ENCODE measurements at regions not wholly inside any gene's neighbourhood (a gene's known extent, or its start where the extent isn't known, plus 50 kb on each side); places are given as distances from the start of the nearest gene placed in this dataset.
A peak's percentile ranks its signal among the peaks of the same experiment; 100 is the strongest.

GRCh38 chr1:171424494-171424893 lies 60.8 kb upstream of the PRRC2C start:
- no peak overlapping the region for H2AK5ac ChIP-seq (ENCODE audit: low read depth, low read length)

GRCh38 chr1:171426645-171427044 lies 58.7 kb upstream of the PRRC2C start:
- peaks cover 0 to 2% of the 10 kb centered on the region in 2 donors for H3K4me1 ChIP-seq (ENCODE audit: control insufficient read depth in 2 of 2, insufficient read depth in 1 of 2, low read depth in 1 of 2, low read length in 2 of 2)
- no peak overlapping the region for H2AFZ ChIP-seq (ENCODE audit: low read length)
- no peak overlapping the region for H3K4me3 ChIP-seq (ENCODE audit: low read length in 2 of 2)
- no peak overlapping the region for H4K8ac ChIP-seq (ENCODE audit: low read depth, low read length)
- no peak overlapping the region for H3K4me2 ChIP-seq (ENCODE audit: insufficient read depth, low read length, poor library complexity, severe bottlenecking)
- no peaks in the 10 kb centered on the region for H3K36me3 ChIP-seq (replicated peaks in 1 of 2; ENCODE audit: control insufficient read depth in 2 of 2, insufficient read depth in 2 of 2, low read length in 2 of 2)
- H3K14ac ChIP-seq (ENCODE audit: low read length): peak overlapping the region; percentile 26
- H3K23ac ChIP-seq (ENCODE audit: low read depth, low read length, poor library complexity): no peak overlapping the region
- no peak for DNase-seq (ENCODE audit: low spot score)
- H3K79me1 ChIP-seq (ENCODE audit: low read depth, low read length): no peaks in the 10 kb centered on the region
- no peak overlapping the region for H3K9ac ChIP-seq (ENCODE audit: low read depth, low read length, poor library complexity)
- H2BK12ac ChIP-seq (ENCODE audit: low read length): no peak overlapping the region
- peaks cover 0 to 6% of the 10 kb centered on the region in 2 donors for H3K9me3 ChIP-seq (replicated peaks in 1 of 2; ENCODE audit: control insufficient read depth in 2 of 2, insufficient read depth in 1 of 2, low read depth in 1 of 2, low read length in 2 of 2)
- no peak overlapping the region for H4K91ac ChIP-seq (ENCODE audit: low read depth, low read length, poor library complexity)
- H2BK15ac ChIP-seq (ENCODE audit: low read length): no peak overlapping the region
- WGBS, 2 donors (ENCODE audit: extremely low coverage in 2 of 2, insufficient read length in 2 of 2, insufficient replicate concordance in 1 of 2): no CpG with 5 or more reads among the region's 4 CpGs
- H2BK120ac ChIP-seq (ENCODE audit: low read depth, low read length): no peak overlapping the region
- H2AK5ac ChIP-seq (ENCODE audit: low read depth, low read length): no peak overlapping the region
- H3K4ac ChIP-seq (ENCODE audit: low read length): no peak overlapping the region
- H3K27ac ChIP-seq (replicated peaks; ENCODE audit: low read length): no peak overlapping the region
- no peaks in the 10 kb centered on the region for H3K27me3 ChIP-seq (ENCODE audit: control insufficient read depth in 3 of 3, insufficient read depth in 3 of 3, low read depth in 1 of 3, low read length in 3 of 3)
- no peak overlapping the region for H2BK5ac ChIP-seq (ENCODE audit: low read length)
- no peak overlapping the region for H3K18ac ChIP-seq (ENCODE audit: low read length)

More at GRCh38 chr1:171424494-171424893, 60.8 kb upstream of the PRRC2C start:
- whole genome bisulfite sequencing, 2 donors (ENCODE audit: extremely low coverage in 2 of 2, insufficient read length in 2 of 2, insufficient replicate concordance in 1 of 2): no CpG with 5 or more reads among the region's 4 CpGs
- H3K9ac ChIP-seq (ENCODE audit: low read depth, low read length, poor library complexity): no peak overlapping the region
- DNase-seq (ENCODE audit: low spot score): no peak
- no peak overlapping the region for H2BK120ac ChIP-seq (ENCODE audit: low read depth, low read length)
- H3K14ac ChIP-seq (ENCODE audit: low read length): no peak overlapping the region
- no peak overlapping the region for H3K27ac ChIP-seq (replicated peaks; ENCODE audit: low read length)
- no peak overlapping the region for H2BK15ac ChIP-seq (ENCODE audit: low read length)
- no peak overlapping the region for H4K8ac ChIP-seq (ENCODE audit: low read depth, low read length)
- no peak overlapping the region for H2BK5ac ChIP-seq (ENCODE audit: low read length)
- no peak overlapping the region for H3K4ac ChIP-seq (ENCODE audit: low read length)
- H3K4me2 ChIP-seq (ENCODE audit: insufficient read depth, low read length, poor library complexity, severe bottlenecking): no peak overlapping the region
- H3K9me3 ChIP-seq (replicated peaks in 1 of 2; ENCODE audit: control insufficient read depth in 2 of 2, insufficient read depth in 1 of 2, low read depth in 1 of 2, low read length in 2 of 2): peaks cover 0 to 6% of the 10 kb centered on the region in 2 donors
- no peak overlapping the region for H3K23ac ChIP-seq (ENCODE audit: low read depth, low read length, poor library complexity)
- H3K18ac ChIP-seq (ENCODE audit: low read length): no peak overlapping the region
- H3K79me1 ChIP-seq (ENCODE audit: low read depth, low read length): no peaks in the 10 kb centered on the region
- H3K27me3 ChIP-seq (ENCODE audit: control insufficient read depth in 3 of 3, insufficient read depth in 3 of 3, low read depth in 1 of 3, low read length in 3 of 3): no peaks in the 10 kb centered on the region
- no peak overlapping the region for H2BK12ac ChIP-seq (ENCODE audit: low read length)
- H3K36me3 ChIP-seq (replicated peaks in 1 of 2; ENCODE audit: control insufficient read depth in 2 of 2, insufficient read depth in 2 of 2, low read length in 2 of 2): no peaks in the 10 kb centered on the region
- H3K4me3 ChIP-seq (ENCODE audit: low read length in 2 of 2): no peak overlapping the region
- H4K91ac ChIP-seq (ENCODE audit: low read depth, low read length, poor library complexity): no peak overlapping the region
- H2AFZ ChIP-seq (ENCODE audit: low read length): no peak overlapping the region
- peaks cover 0 to 2% of the 10 kb centered on the region in 2 donors for H3K4me1 ChIP-seq (ENCODE audit: control insufficient read depth in 2 of 2, insufficient read depth in 1 of 2, low read depth in 1 of 2, low read length in 2 of 2)

- H3K18ac ChIP-seq (ENCODE audit: low read length): no peak overlapping the region
- no peak overlapping the region for H3K27ac ChIP-seq (replicated peaks; ENCODE audit: low read length)
- peaks cover 0 to 6% of the 10 kb centered on the region in 2 donors for H3K9me3 ChIP-seq (replicated peaks in 1 of 2; ENCODE audit: control insufficient read depth in 2 of 2, insufficient read depth in 1 of 2, low read depth in 1 of 2, low read length in 2 of 2)
- WGBS, 2 donors (ENCODE audit: extremely low coverage in 2 of 2, insufficient read length in 2 of 2, insufficient replicate concordance in 1 of 2): no CpG with 5 or more reads among the region's 4 CpGs
- no peak overlapping the region for H3K14ac ChIP-seq (ENCODE audit: low read length)
- DNase-seq (ENCODE audit: low spot score): no peak
- no peak overlapping the region for H3K23ac ChIP-seq (ENCODE audit: low read depth, low read length, poor library complexity)
- no peak overlapping the region for H2AK5ac ChIP-seq (ENCODE audit: low read depth, low read length)
- no peak overlapping the region for H3K9ac ChIP-seq (ENCODE audit: low read depth, low read length, poor library complexity)
- no peak overlapping the region for H2BK5ac ChIP-seq (ENCODE audit: low read length)
- H3K79me1 ChIP-seq (ENCODE audit: low read depth, low read length): no peaks in the 10 kb centered on the region
- H4K8ac ChIP-seq (ENCODE audit: low read depth, low read length): no peak overlapping the region
- H3K27me3 ChIP-seq (ENCODE audit: control insufficient read depth in 3 of 3, insufficient read depth in 3 of 3, low read depth in 1 of 3, low read length in 3 of 3): no peaks in the 10 kb centered on the region
- H3K4me1 ChIP-seq (ENCODE audit: control insufficient read depth in 2 of 2, insufficient read depth in 1 of 2, low read depth in 1 of 2, low read length in 2 of 2): peaks cover 0 to 4% of the 10 kb centered on the region in 2 donors
- H3K4ac ChIP-seq (ENCODE audit: low read length): no peak overlapping the region
- H3K4me3 ChIP-seq (ENCODE audit: low read length in 2 of 2): no peak overlapping the region
- H4K91ac ChIP-seq (ENCODE audit: low read depth, low read length, poor library complexity): no peak overlapping the region
- no peak overlapping the region for H2AFZ ChIP-seq (ENCODE audit: low read length)
- no peaks in the 10 kb centered on the region for H3K36me3 ChIP-seq (replicated peaks in 1 of 2; ENCODE audit: control insufficient read depth in 2 of 2, insufficient read depth in 2 of 2, low read length in 2 of 2)
- H2BK15ac ChIP-seq (ENCODE audit: low read length): no peak overlapping the region
- H3K4me2 ChIP-seq (ENCODE audit: insufficient read depth, low read length, poor library complexity, severe bottlenecking): no peak overlapping the region
- no peak overlapping the region for H2BK120ac ChIP-seq (ENCODE audit: low read depth, low read length)
- H2BK12ac ChIP-seq (ENCODE audit: low read length): no peak overlapping the region
These were observed 57.4 kb upstream of the PRRC2C start for GRCh38 chr1:171427852-171428471.

GRCh38 chr1:171429137-171429536 lies 56.2 kb upstream of the PRRC2C start:
- Histone ChIP-seq H3K36me3 (replicated peaks in 1 of 2; ENCODE audit: control insufficient read depth in 2 of 2, insufficient read depth in 2 of 2, low read length in 2 of 2) (no peaks in the 10 kb centered on the region), H3K4me1 (ENCODE audit: control insufficient read depth in 2 of 2, insufficient read depth in 1 of 2, low read depth in 1 of 2, low read length in 2 of 2) (peaks cover 0 to 4% of the 10 kb centered on the region in 2 donors), H3K27ac (replicated peaks; ENCODE audit: low read length) (no peak overlapping the region), H3K79me1 (ENCODE audit: low read depth, low read length) (no peaks in the 10 kb centered on the region), H2BK15ac (ENCODE audit: low read length) (no peak overlapping the region), H2BK12ac (ENCODE audit: low read length) (no peak overlapping the region), H3K4ac (ENCODE audit: low read length) (no peak overlapping the region), H3K27me3 (ENCODE audit: control insufficient read depth in 3 of 3, insufficient read depth in 3 of 3, low read depth in 1 of 3, low read length in 3 of 3) (no peaks in the 10 kb centered on the region), H2AFZ (ENCODE audit: low read length) (no peak overlapping the region), H3K9ac (ENCODE audit: low read depth, low read length, poor library complexity) (no peak overlapping the region), H3K9me3 (replicated peaks in 1 of 2; ENCODE audit: control insufficient read depth in 2 of 2, insufficient read depth in 1 of 2, low read depth in 1 of 2, low read length in 2 of 2) (peaks cover 0 to 6% of the 10 kb centered on the region in 2 donors), H3K23ac (ENCODE audit: low read depth, low read length, poor library complexity) (no peak overlapping the region), H3K18ac (ENCODE audit: low read length) (no peak overlapping the region), H2AK5ac (ENCODE audit: low read depth, low read length) (no peak overlapping the region), H3K4me2 (ENCODE audit: insufficient read depth, low read length, poor library complexity, severe bottlenecking) (no peak overlapping the region), H4K91ac (ENCODE audit: low read depth, low read length, poor library complexity) (no peak overlapping the region), H3K4me3 (ENCODE audit: low read length in 2 of 2) (no peak overlapping the region), H2BK120ac (ENCODE audit: low read depth, low read length) (no peak overlapping the region), H3K14ac (ENCODE audit: low read length) (no peak overlapping the region), H2BK5ac (ENCODE audit: low read length) (no peak overlapping the region), H4K8ac (ENCODE audit: low read depth, low read length) (no peak overlapping the region)
- no CpG with 5 or more reads among the region's 6 CpGs for WGBS, 2 donors (ENCODE audit: extremely low coverage in 2 of 2, insufficient read length in 2 of 2, insufficient replicate concordance in 1 of 2)
- DNase-seq (ENCODE audit: low spot score): no peak
